ENCODE measurements at regions not wholly inside any gene's neighbourhood (a gene's known extent, or its start where the extent isn't known, plus 50 kb on each side); places are given as distances from the start of the nearest gene placed in this dataset.
A peak's percentile ranks its signal among the peaks of the same experiment; 100 is the strongest.

DNA sequence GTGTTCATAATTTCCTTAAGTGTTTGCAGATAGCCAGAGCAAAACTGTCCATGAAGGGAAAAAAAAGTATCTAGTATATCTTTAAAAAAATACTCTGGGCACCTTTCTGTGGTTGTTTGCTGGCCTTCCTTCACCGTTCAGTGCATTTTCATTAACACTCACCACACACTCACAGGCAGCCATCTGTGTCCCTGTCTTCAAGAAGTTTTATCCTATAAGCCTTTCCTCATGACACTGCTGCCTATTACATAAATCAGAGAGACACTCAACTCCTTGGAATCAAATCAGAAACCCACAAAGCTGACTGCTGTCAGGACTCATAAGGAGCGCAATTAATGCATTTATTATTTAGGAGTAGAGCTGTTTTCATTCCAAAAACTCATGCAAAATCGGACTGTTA, 1720.2 kb downstream of the PCDH7 start:
- no peak for DNase-seq
- Histone ChIP-seq H3K27me3 (no peaks in the 10 kb centered on the region), H3K4me1 (peaks cover 5% of the 10 kb centered on the region), H3K36me3 (no peaks in the 10 kb centered on the region), H3K4me3 (ENCODE audit: low read depth, low read length) (no peak overlapping the region), H3K9me3 (no peaks in the 10 kb centered on the region)
- TF ChIP-seq CTCF (IDR thresholded peaks at IDR 0.05; ENCODE audit: low read depth, low read length) = no peak

GRCh38 chr4:32454482-32454881, 1734.3 kb downstream of the PCDH7 start:
- no peak for DNase-seq
- Histone ChIP-seq H3K4me1 (no peaks in the 10 kb centered on the region), H3K36me3 (no peaks in the 10 kb centered on the region), H3K27me3 (no peaks in the 10 kb centered on the region), H3K9me3 (no peaks in the 10 kb centered on the region), H3K4me3 (ENCODE audit: low read depth, low read length) (no peak overlapping the region)
- TF ChIP-seq CTCF (IDR thresholded peaks at IDR 0.05; ENCODE audit: low read depth, low read length) = no peak

DNA sequence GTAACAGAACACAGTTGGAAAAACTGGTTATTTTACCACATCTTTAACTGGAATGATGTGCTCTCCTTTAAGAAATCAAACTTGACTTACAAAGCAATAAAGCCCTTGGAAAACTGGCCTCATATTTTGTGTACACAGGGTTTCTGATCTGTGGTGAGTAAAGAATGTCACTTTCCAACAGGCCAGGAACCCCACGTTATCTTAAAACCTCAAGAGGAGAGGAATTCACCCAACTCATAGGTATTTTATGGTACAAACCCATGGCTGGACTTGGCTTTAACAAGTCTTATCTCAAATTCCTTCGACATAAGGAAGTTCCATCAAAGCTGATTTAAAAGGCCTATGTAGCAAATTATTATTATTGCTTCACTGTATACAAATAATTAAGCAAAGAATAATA, 1735.1 kb downstream of the PCDH7 start:
- H3K36me3 ChIP-seq = no peaks in the 10 kb centered on the region
- no peaks in the 10 kb centered on the region for H3K4me1 ChIP-seq
- no peak for TF ChIP-seq CTCF (IDR thresholded peaks at IDR 0.05; ENCODE audit: low read depth, low read length)
- H3K9me3 ChIP-seq = no peaks in the 10 kb centered on the region
- DNase-seq = no peak
- H3K4me3 ChIP-seq (ENCODE audit: low read depth, low read length) = no peak overlapping the region
- no peaks in the 10 kb centered on the region for H3K27me3 ChIP-seq

DNA sequence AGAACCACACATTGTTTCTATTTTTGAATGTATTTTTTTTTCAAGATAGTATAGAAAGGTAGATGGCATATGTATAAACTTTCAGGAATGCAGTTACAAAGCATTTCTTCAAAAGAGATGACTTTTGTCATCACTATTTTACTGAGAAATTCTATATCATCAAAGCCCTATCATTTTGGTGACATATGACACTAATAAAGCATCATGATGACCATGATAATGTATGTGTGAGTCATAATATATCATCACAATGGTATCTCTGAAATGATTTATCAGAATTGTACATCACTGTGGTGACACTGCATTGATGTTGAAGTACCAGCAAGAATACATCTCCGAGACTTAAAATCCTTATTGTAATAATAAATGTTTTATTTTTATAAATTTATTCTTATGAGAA, 1740.8 kb downstream of the PCDH7 start:
- Histone ChIP-seq H3K4me3 (ENCODE audit: low read depth, low read length) (no peak overlapping the region), H3K27me3 (no peaks in the 10 kb centered on the region), H3K36me3 (no peaks in the 10 kb centered on the region), H3K9me3 (no peaks in the 10 kb centered on the region), H3K4me1 (no peaks in the 10 kb centered on the region)
- no peak for TF ChIP-seq CTCF (IDR thresholded peaks at IDR 0.05; ENCODE audit: low read depth, low read length)
- DNase-seq = no peak

DNA sequence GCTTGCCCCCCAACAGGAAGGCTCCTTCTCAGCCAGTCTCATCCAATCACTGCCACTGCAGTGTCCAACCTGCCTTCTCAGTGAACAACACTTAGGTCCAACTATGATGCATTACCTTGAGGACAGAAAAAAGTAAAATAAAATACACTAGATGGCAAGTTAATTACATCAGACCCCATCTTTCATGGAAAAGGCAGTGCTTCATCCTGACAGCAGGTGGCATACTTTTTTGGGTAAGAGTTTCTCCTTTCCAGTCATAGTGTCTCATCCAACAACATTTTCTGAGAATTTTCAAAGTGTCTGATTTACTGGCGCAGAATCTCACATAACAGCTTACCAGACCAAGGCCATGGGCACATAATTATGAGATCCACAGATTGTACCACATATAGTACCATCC, 1742.8 kb downstream of the PCDH7 start:
- H3K4me3 ChIP-seq (ENCODE audit: low read depth, low read length) = no peak overlapping the region
- H3K36me3 ChIP-seq = no peaks in the 10 kb centered on the region
- TF ChIP-seq CTCF (IDR thresholded peaks at IDR 0.05; ENCODE audit: low read depth, low read length) = peak; percentile 74
- H3K27me3 ChIP-seq = no peaks in the 10 kb centered on the region
- no peaks in the 10 kb centered on the region for H3K4me1 ChIP-seq
- peak; percentile 24 for DNase-seq
- no peaks in the 10 kb centered on the region for H3K9me3 ChIP-seq

DNA sequence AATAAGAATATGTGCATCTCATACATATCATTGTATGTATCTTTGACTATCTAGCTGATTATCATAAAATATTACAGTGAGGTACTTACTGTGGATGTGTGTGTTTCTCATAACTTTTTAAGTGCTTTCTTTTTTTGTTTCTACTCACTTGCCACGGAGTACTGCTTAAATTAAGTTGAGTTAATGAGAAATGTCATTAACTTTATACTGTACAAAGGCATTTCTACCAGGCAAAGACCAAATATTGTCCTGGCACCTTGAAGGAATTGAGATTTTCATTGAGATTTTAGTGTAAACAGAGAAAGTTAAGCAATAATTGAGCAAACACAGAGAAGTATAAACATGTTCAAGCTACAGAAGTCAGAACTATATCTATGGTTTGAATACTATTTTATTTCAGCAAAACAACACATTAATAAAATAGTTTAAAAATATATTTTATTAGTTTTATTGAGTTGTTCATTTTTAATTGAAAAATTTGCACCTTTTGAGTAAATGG, 1750.0 kb downstream of the PCDH7 start:
- Histone ChIP-seq H3K27me3 (no peaks in the 10 kb centered on the region), H3K4me1 (no peaks in the 10 kb centered on the region), H3K36me3 (no peaks in the 10 kb centered on the region), H3K4me3 (ENCODE audit: low read depth, low read length) (no peak overlapping the region), H3K9me3 (no peaks in the 10 kb centered on the region)
- no peak for DNase-seq
- no peak for TF ChIP-seq CTCF (IDR thresholded peaks at IDR 0.05; ENCODE audit: low read depth, low read length)

All from BE2C (cell line).